Activated CD8-positive, alpha-beta T cell treated with anti-CD3 and anti-CD28 coated beads for 36 hours (primary cell): ENCODE measurements at regions not wholly inside any gene's neighbourhood (a gene's known extent, or its start where the extent isn't known, plus 50 kb on each side); places are given as distances from the start of the nearest gene placed in this dataset.

Source experiments
- ATAC-seq: fragments of 200-7000 bp; cut with Tn5 transposase; one replicate; pipeline ENCODE4 v1.10.0; 2021; ENCODE audit warnings: mild to moderate bottlenecking, moderate library complexity
- CTCF ChIA-PET: fragments of 350-600 bp; sonication (Branson Sonifier 250); formaldehyde crosslinking; loops from one replicate; lab custom pipeline; 2021; ENCODE audit warnings: antibody characterized with exemption; lab: Charles Lee
- POLR2A ChIA-PET: fragments of 350-600 bp; sonication (Branson Sonifier 250); formaldehyde crosslinking; loops from one replicate; lab custom pipeline; 2021; ENCODE audit warnings: antibody characterized with exemption; lab: Charles Lee
- DNase-seq: peaks from one replicate; pipeline ENCODE4 v3.0.0-alpha.2; 2020
- H3K27ac Mint-ChIP-seq: one replicate; pipeline ENCODE4 v1.8.0; 2021; ENCODE audit warnings: mild to moderate bottlenecking, mixed read lengths
- H3K27me3 Mint-ChIP-seq: one replicate; pipeline ENCODE4 v1.8.0; 2021; ENCODE audit warnings: mixed read lengths
- H3K36me3 Mint-ChIP-seq: one replicate; pipeline ENCODE4 v1.8.0; 2021; ENCODE audit warnings: low read depth, mixed read lengths
- H3K4me1 Mint-ChIP-seq: one replicate; pipeline ENCODE4 v1.8.0; 2021; ENCODE audit warnings: low read depth, mixed read lengths
- H3K4me3 Mint-ChIP-seq: one replicate; pipeline ENCODE4 v1.8.0; 2021; ENCODE audit warnings: mild to moderate bottlenecking, moderate library complexity, mixed read lengths
- H3K9me3 Mint-ChIP-seq: one replicate; pipeline ENCODE4 v1.8.0; 2021; ENCODE audit warnings: mixed read lengths
- CTCF ChIP-seq: fragments of 200-600 bp; IDR thresholded peaks from one replicate; pipeline ENCODE4 v1.8.0; 2022; ENCODE audit warnings: antibody characterized with exemption, mild to moderate bottlenecking
- intact Hi-C: fragments of 100-400 bp; cut with micrococcal nuclease; formaldehyde crosslinking; loops from one replicate; pipeline ENCODE4 v1.10.0; 2022

GRCh38 chr22:47279746-47280145 lies 517.3 kb downstream of the TBC1D22A start:
- intact Hi-C loops: no loop called here
- CTCF ChIA-PET: no interaction called here
- Mint-ChIP-seq H3K4me3 (no peak overlapping the region), H3K36me3 (no peaks in the 10 kb centered on the region), H3K9me3 (no peaks in the 10 kb centered on the region), H3K4me1 (no peaks in the 10 kb centered on the region), H3K27ac (no peak overlapping the region), H3K27me3 (peaks cover 3% of the 10 kb centered on the region)
- TF ChIP-seq CTCF: no peak
- no peak for ATAC-seq
- POLR2A ChIA-PET: no interaction called here
- no peak for DNase-seq

GRCh38 chr22:47279337-47279736 lies 516.9 kb downstream of the TBC1D22A start:
- no peak for DNase-seq
- H3K36me3 Mint-ChIP-seq: no peaks in the 10 kb centered on the region
- H3K27ac Mint-ChIP-seq: no peak overlapping the region
- peaks cover 3% of the 10 kb centered on the region for H3K27me3 Mint-ChIP-seq
- no peaks in the 10 kb centered on the region for H3K9me3 Mint-ChIP-seq
- ChIA-PET CTCF (no interaction called here), POLR2A (no interaction called here)
- no peaks in the 10 kb centered on the region for H3K4me1 Mint-ChIP-seq
- ATAC-seq: no peak
- intact Hi-C loops: no loop called here
- TF ChIP-seq CTCF: no peak
- H3K4me3 Mint-ChIP-seq: no peak overlapping the region

GRCh38 chr22:47278655-47279054 lies 516.2 kb downstream of the TBC1D22A start:
- ChIA-PET POLR2A (no interaction called here), CTCF (no interaction called here)
- no peaks in the 10 kb centered on the region for H3K4me1 Mint-ChIP-seq
- no peak for TF ChIP-seq CTCF
- intact Hi-C loops: no loop called here
- H3K9me3 Mint-ChIP-seq: no peaks in the 10 kb centered on the region
- H3K27ac Mint-ChIP-seq: no peak overlapping the region
- no peaks in the 10 kb centered on the region for H3K36me3 Mint-ChIP-seq
- no peak overlapping the region for H3K4me3 Mint-ChIP-seq
- peaks cover 3% of the 10 kb centered on the region for H3K27me3 Mint-ChIP-seq
- DNase-seq (no peak), ATAC-seq (no peak)

- CTCF ChIA-PET: no interaction called here
- intact Hi-C loops: no loop called here
- POLR2A ChIA-PET: no interaction called here
Observed at GRCh38 chr22:47277531-47277930, 515.1 kb downstream of the TBC1D22A start.

GRCh38 chr22:47276991-47277390 lies 514.5 kb downstream of the TBC1D22A start:
- H3K4me1 Mint-ChIP-seq: no peaks in the 10 kb centered on the region
- POLR2A ChIA-PET: no interaction called here
- H3K4me3 Mint-ChIP-seq: no peak overlapping the region
- intact Hi-C loops: no loop called here
- no peak for TF ChIP-seq CTCF
- ATAC-seq (no peak), DNase-seq (no peak)
- H3K36me3 Mint-ChIP-seq: no peaks in the 10 kb centered on the region
- CTCF ChIA-PET: no interaction called here
- H3K27me3 Mint-ChIP-seq: peaks cover 3% of the 10 kb centered on the region
- H3K9me3 Mint-ChIP-seq: no peaks in the 10 kb centered on the region
- H3K27ac Mint-ChIP-seq: no peak overlapping the region

More at GRCh38 chr22:47277531-47277930, 515.1 kb downstream of the TBC1D22A start:
- Mint-ChIP-seq H3K9me3 (no peaks in the 10 kb centered on the region), H3K27ac (no peak overlapping the region), H3K4me3 (no peak overlapping the region), H3K27me3 (peaks cover 3% of the 10 kb centered on the region), H3K4me1 (no peaks in the 10 kb centered on the region), H3K36me3 (no peaks in the 10 kb centered on the region)
- DNase-seq (no peak), ATAC-seq (no peak)
- no peak for TF ChIP-seq CTCF
